DND-41 (cell line): ENCODE measurements at regions not wholly inside any gene's neighbourhood (a gene's known extent, or its start where the extent isn't known, plus 50 kb on each side); places are given as distances from the start of the nearest gene placed in this dataset.

Experiments
- ATAC-seq: fragments of 200-7000 bp; cut with Tn5 transposase; 3 replicates; pipeline ENCODE4 v1.9.1; 2021; ENCODE audit warnings: low read depth; ENCODE audit not compliant: insufficient read depth
- DNase-seq: peaks from one replicate; pipeline ENCODE4 v3.0.0-alpha.2; 2020
- H2AFZ ChIP-seq: 2 replicates; pipeline ENCODE4 v1.6.0; 2012; ENCODE audit warnings: low read depth, low read length
- H3K27ac ChIP-seq: 2 replicates; pipeline ENCODE4 v1.5.1; 2012; ENCODE audit warnings: low read length, inconsistent platforms
- H3K27me3 ChIP-seq: fragments of 200-600 bp; sonication (generic); 2 replicates; pipeline ENCODE4 v1.6.0; 2012; ENCODE audit warnings: low read length, mild to moderate bottlenecking, inconsistent platforms; ENCODE audit not compliant: insufficient read depth, poor library complexity
- H3K36me3 ChIP-seq: 2 replicates; pipeline ENCODE4 v1.5.1; 2012; ENCODE audit warnings: low read length, inconsistent platforms; ENCODE audit not compliant: insufficient read depth
- H3K4me1 ChIP-seq: 2 replicates; pipeline ENCODE4 v1.5.1; 2012; ENCODE audit warnings: mild to moderate bottlenecking, low read length; ENCODE audit not compliant: insufficient read depth
- H3K4me2 ChIP-seq: 2 replicates; pipeline ENCODE4 v1.6.0; 2012; ENCODE audit warnings: mild to moderate bottlenecking, moderate library complexity, low read length, inconsistent platforms; ENCODE audit not compliant: insufficient read depth
- H3K4me3 ChIP-seq, 2 experiments: fragments of 200-600 bp in 1 of 2; shearing (Covaris generic) in 1 of 2; 2 replicates each; pipeline ENCODE4 v1.5.1; 2012 to 2016; ENCODE audit warnings: inconsistent platforms in 2 of 2, low read length in 2 of 2, mild to moderate bottlenecking in 2 of 2, low read depth in 1 of 2, moderate library complexity in 1 of 2
- H3K79me2 ChIP-seq: 2 replicates; pipeline ENCODE4 v1.6.0; 2012; ENCODE audit warnings: low read length, inconsistent platforms; ENCODE audit not compliant: insufficient read depth
- H3K9ac ChIP-seq: 2 replicates; pipeline ENCODE4 v1.6.0; 2012; ENCODE audit warnings: low read depth, mild to moderate bottlenecking, inconsistent platforms, low read length, moderate library complexity
- H3K9me3 ChIP-seq: 2 replicates; pipeline ENCODE4 v1.5.1; 2012; ENCODE audit warnings: low read length, moderate library complexity, mild to moderate bottlenecking, inconsistent platforms; ENCODE audit not compliant: insufficient read depth, severe bottlenecking
- H4K20me1 ChIP-seq: 2 replicates; pipeline ENCODE4 v1.6.0; 2012; ENCODE audit warnings: low read length; ENCODE audit not compliant: insufficient read depth
- EZH2 ChIP-seq: IDR thresholded peaks from 3 replicates; pipeline ENCODE4 v1.6.1; 2012; ENCODE audit warnings: borderline replicate concordance, low read depth, mild to moderate bottlenecking, moderate library complexity, low read length, inconsistent platforms; ENCODE audit not compliant: severe bottlenecking
- TF ChIP-seq, protein P1 (sequence below): IDR thresholded peaks from 2 replicates; pipeline ENCODE4 v1.5.1; 2012; ENCODE audit warnings: borderline replicate concordance, low read length, moderate library complexity, mild to moderate bottlenecking; ENCODE audit not compliant: poor library complexity, severe bottlenecking; ENCODE audit errors: extremely low read depth

DNA sequence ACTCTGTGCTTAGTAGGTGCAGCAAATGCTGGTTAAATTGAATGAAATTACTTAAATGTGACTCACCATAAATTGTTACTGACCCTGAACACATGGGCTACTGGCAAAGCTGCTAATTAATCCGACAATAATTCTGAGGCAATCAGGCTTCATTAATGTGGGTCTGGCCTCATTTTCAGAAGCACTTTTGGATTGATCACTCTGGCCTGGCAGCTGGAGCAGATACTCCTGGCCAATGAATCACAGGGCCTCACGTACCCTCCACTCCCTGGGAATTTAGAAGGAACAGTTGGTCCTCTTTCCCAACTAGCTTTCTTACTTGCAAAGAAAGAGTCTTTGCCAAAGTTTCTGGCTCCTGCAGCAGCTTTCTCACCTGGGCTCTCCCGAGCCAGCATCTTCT is 162.0 kb upstream of the ZKSCAN2 start:
- Histone ChIP-seq H3K4me3 (no peak overlapping the region), H3K27me3 (no peaks in the 10 kb centered on the region), H3K4me1 (no peaks in the 10 kb centered on the region), H4K20me1 (no peaks in the 10 kb centered on the region), H3K9ac (no peak overlapping the region), H3K4me2 (no peak overlapping the region), H2AFZ (no peak overlapping the region), H3K9me3 (no peaks in the 10 kb centered on the region), H3K27ac (no peak overlapping the region), H3K79me2 (no peaks in the 10 kb centered on the region), H3K36me3 (no peaks in the 10 kb centered on the region)
- DNase-seq, result no peak
- no peak for TF ChIP-seq EZH2
- TF ChIP-seq, protein P1, sequence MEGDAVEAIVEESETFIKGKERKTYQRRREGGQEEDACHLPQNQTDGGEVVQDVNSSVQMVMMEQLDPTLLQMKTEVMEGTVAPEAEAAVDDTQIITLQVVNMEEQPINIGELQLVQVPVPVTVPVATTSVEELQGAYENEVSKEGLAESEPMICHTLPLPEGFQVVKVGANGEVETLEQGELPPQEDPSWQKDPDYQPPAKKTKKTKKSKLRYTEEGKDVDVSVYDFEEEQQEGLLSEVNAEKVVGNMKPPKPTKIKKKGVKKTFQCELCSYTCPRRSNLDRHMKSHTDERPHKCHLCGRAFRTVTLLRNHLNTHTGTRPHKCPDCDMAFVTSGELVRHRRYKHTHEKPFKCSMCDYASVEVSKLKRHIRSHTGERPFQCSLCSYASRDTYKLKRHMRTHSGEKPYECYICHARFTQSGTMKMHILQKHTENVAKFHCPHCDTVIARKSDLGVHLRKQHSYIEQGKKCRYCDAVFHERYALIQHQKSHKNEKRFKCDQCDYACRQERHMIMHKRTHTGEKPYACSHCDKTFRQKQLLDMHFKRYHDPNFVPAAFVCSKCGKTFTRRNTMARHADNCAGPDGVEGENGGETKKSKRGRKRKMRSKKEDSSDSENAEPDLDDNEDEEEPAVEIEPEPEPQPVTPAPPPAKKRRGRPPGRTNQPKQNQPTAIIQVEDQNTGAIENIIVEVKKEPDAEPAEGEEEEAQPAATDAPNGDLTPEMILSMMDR, result no peak
- no peak for ATAC-seq

- no peak for ATAC-seq
- H3K9me3 ChIP-seq, result no peaks in the 10 kb centered on the region
- no peaks in the 10 kb centered on the region for H3K4me1 ChIP-seq
- H3K4me2 ChIP-seq, result no peak overlapping the region
- DNase-seq, result no peak
- H3K27ac ChIP-seq, result no peak overlapping the region
- H2AFZ ChIP-seq, result no peak overlapping the region
- no peaks in the 10 kb centered on the region for H3K27me3 ChIP-seq
- H3K36me3 ChIP-seq, result no peaks in the 10 kb centered on the region
- H4K20me1 ChIP-seq, result no peaks in the 10 kb centered on the region
- no peak overlapping the region for H3K9ac ChIP-seq
- H3K79me2 ChIP-seq, result no peaks in the 10 kb centered on the region
- TF ChIP-seq, protein P1, result no peak
- TF ChIP-seq EZH2, result no peak
- no peak overlapping the region for H3K4me3 ChIP-seq
These were observed 161.5 kb upstream of the ZKSCAN2 start for GRCh38 chr16:25419153-25419552.

DNA sequence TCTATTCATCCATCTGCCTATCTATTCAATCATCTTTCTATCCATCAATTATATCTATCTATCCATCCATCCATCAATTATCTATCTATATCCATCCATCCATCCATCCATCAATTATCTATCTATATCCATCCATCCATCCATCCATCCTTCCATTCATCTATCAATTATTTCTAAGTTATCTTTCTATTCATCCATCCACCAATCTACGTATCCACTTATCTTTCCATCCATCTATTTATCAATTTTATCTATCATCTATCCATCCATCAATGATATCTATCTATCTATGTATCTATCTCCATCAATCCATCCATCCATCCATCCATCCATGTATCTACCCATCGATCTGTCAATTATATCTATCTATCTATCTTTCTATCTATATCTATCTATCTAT is 158.4 kb upstream of the ZKSCAN2 start:
- Histone ChIP-seq H3K4me3 (no peak overlapping the region), H3K36me3 (no peaks in the 10 kb centered on the region), H3K79me2 (no peaks in the 10 kb centered on the region), H3K9me3 (no peaks in the 10 kb centered on the region), H3K4me2 (no peak overlapping the region), H3K27me3 (no peaks in the 10 kb centered on the region), H3K9ac (no peak overlapping the region), H4K20me1 (no peaks in the 10 kb centered on the region), H2AFZ (no peak overlapping the region), H3K4me1 (no peaks in the 10 kb centered on the region), H3K27ac (no peak overlapping the region)
- ATAC-seq (no peak), DNase-seq (no peak)
- TF ChIP-seq, protein P1, result no peak
- no peak for TF ChIP-seq EZH2

DNA sequence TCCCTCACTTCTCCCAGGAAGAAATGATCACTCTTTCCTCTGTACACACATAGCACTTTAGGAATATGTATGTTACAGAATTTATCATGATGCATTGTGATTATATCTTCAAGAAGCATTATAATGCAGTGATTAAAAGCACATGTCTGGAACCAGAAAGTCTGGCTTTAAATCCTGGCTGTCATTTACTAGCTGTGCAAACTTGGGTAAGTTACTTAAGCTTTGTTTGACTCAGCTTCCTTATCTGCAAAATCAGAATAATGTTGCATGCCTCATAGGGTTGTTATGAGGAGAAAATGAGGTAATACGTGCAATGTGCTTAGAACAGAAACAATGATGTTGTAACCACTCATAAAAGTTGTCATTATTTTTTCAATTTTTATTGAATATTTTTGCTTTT is 156.3 kb upstream of the ZKSCAN2 start:
- Histone ChIP-seq H3K36me3 (no peaks in the 10 kb centered on the region), H3K79me2 (no peaks in the 10 kb centered on the region), H3K4me2 (no peak overlapping the region), H3K27me3 (no peaks in the 10 kb centered on the region), H3K4me3 (no peak overlapping the region), H2AFZ (no peak overlapping the region), H3K9ac (no peak overlapping the region), H3K9me3 (no peaks in the 10 kb centered on the region), H4K20me1 (no peaks in the 10 kb centered on the region), H3K4me1 (no peaks in the 10 kb centered on the region), H3K27ac (no peak overlapping the region)
- DNase-seq (no peak), ATAC-seq (no peak)
- no peak for TF ChIP-seq EZH2
- TF ChIP-seq, protein P1, result no peak
